ENCODE measurements at regions not wholly inside any gene's neighbourhood (a gene's known extent, or its start where the extent isn't known, plus 50 kb on each side); places are given as distances from the start of the nearest gene placed in this dataset.

DNA sequence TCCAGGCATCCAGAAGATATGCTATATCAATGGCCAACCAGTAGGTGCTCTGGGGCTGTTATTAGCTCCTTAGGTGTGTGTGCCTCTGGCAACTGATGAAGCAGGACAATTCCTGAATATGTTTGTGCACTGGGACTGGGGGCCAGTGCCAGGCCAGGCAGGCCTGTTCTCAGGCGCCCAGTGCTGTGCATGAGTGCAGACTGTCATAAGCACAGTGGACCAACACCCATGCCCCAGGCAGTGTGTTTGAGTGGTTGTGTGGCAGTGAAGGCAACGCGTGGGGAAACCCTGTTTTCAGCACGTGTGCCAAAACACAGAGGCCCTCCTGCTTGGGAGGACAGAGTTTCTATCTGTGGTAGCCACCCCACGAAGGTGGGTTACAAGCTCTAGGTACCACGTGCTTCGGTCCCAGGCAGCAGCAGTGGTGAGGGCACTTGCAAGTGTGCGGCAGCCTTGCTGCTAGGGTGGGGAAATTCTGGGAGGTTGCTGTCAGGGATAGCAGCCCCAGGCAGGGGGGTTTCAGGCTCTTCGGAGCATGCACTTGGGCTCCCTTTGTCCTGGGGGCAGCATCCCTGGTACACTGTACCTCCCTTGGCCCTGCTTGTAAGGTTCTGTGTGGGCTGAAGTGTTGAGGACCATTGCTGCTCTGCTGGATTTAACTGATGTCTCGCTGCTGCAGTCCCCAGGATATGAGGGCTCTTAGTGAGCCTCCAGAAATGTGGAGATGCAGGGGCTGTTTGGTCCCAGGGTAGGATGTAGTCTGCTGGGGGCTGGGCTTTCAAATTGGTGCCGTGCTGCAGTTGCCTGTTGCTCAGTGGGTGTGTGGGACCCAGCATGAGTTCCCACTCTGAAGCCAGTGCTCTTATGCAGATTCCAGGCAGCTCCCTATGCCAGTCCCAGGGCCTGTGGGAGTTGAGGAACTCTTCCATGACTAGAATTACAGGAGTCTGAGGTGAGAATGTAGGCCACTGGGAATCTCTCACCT is 280.9 kb downstream of the RPRM start:
- H3K9me3 ChIP-seq (replicated peaks) = no peaks in the 10 kb centered on the region
- H3K36me3 ChIP-seq = no peaks in the 10 kb centered on the region
- no peaks in the 10 kb centered on the region for H3K27me3 ChIP-seq (replicated peaks)
- H3K4me3 ChIP-seq = no peak overlapping the region
- no peak overlapping the region for H3K27ac ChIP-seq
- DNase-seq (ENCODE audit: low read depth in 1 of 2, low spot score in 2 of 2) = no peak
- H3K4me1 ChIP-seq (replicated peaks) = no peaks in the 10 kb centered on the region

DNA sequence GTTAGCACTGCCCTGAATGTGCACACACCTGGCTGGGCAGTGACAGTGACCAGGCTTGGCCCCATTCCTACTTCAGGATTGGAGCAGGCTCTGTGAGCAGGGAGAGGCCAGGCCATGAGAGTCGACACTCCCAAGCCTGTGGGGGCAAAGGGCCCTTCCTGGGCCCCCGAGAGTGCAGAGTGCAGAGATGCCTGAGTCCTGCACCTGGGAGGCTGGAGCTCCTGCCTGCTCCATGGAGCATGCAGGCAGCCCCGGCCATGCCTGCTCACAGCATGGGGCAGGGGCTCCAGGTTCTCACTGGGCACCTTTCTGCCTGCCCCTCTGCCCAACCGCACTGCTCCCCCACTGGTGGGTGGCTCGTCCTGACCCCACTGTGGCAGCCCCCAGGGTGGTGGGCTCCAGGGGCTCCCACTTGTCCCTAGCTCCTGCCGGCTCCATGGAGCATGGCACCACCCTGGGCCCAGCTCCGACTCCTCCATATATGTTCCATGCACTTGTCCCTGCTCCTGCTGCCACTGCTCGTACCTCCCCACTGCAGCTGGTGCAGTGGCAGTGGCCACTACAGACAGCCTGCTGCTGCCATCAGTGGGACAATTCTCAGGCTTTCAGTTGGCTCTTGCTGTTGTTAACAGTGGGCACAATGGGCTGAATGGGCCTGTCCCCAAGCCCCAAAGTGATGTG is 282.0 kb downstream of the RPRM start:
- no peaks in the 10 kb centered on the region for H3K27me3 ChIP-seq (replicated peaks)
- no peaks in the 10 kb centered on the region for H3K36me3 ChIP-seq
- no peaks in the 10 kb centered on the region for H3K4me1 ChIP-seq (replicated peaks)
- no peak overlapping the region for H3K27ac ChIP-seq
- DNase-seq (ENCODE audit: low read depth in 1 of 2, low spot score in 2 of 2) = no peak
- no peaks in the 10 kb centered on the region for H3K9me3 ChIP-seq (replicated peaks)
- H3K4me3 ChIP-seq = no peak overlapping the region

DNA sequence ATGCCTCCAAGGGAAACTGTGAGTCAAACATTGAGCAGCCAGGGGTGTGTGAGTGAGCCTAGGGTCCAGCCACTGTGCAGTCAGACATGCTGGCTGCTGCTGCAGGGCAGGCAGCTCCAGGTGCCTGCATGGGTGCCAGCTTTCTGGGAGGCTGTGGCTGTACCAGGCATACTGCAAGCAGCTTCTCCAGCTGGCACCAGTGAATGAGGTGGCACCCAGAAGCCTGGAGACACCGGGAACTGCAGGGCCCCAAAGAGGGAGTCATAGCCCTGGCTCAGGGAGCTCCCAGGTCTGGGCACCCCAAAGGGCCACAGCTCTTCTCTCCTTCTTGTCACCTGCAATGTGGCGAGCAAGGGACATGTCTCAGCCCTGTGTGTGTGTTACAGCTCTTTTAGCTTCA is 283.2 kb downstream of the RPRM start:
- DNase-seq (ENCODE audit: low read depth in 1 of 2, low spot score in 2 of 2) = no peak
- no peak overlapping the region for H3K27ac ChIP-seq
- no peaks in the 10 kb centered on the region for H3K4me1 ChIP-seq (replicated peaks)
- H3K9me3 ChIP-seq (replicated peaks) = no peaks in the 10 kb centered on the region
- no peak overlapping the region for H3K4me3 ChIP-seq
- H3K36me3 ChIP-seq = no peaks in the 10 kb centered on the region
- H3K27me3 ChIP-seq (replicated peaks) = no peaks in the 10 kb centered on the region

DNA sequence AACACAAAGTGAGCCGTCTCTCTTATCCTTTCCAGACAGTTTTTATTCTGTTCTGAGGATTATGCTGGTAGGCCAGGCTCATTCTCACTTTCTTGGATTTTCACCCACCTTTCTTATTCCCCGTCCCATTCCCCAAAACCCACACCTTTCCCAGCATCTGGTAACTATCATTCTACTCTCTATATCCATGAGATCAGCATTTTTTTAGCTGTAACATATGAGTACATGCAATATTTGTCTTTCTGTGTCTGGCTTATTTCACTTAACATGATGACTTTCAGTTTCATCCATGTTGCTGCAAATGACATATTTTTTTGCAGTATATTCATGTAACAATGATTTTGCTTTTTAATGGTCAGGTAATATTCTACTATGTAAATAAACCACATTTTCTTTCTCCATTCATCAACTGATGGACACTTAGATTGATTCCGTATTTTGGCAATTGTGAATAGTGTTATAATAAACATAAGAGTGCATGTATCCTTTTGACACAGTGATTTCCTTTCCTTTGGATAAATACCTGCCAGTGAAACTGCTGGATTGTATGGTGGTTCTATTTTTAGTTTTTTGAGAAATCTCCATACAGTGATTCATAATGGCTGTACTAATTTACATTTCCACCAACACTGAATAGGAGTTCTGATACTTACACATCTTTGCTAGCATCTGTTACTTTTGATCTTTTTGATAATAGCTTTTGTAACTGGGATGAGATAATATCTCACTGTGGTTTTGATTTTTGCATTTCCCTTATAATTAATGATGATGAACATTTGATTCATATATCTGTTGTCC is 289.3 kb downstream of the RPRM start:
- H3K4me3 ChIP-seq = no peak overlapping the region
- H3K27ac ChIP-seq = no peak overlapping the region
- H3K9me3 ChIP-seq (replicated peaks) = no peaks in the 10 kb centered on the region
- DNase-seq (ENCODE audit: low read depth in 1 of 2, low spot score in 2 of 2) = no peak
- no peaks in the 10 kb centered on the region for H3K36me3 ChIP-seq
- no peaks in the 10 kb centered on the region for H3K27me3 ChIP-seq (replicated peaks)
- H3K4me1 ChIP-seq (replicated peaks) = no peaks in the 10 kb centered on the region

DNA sequence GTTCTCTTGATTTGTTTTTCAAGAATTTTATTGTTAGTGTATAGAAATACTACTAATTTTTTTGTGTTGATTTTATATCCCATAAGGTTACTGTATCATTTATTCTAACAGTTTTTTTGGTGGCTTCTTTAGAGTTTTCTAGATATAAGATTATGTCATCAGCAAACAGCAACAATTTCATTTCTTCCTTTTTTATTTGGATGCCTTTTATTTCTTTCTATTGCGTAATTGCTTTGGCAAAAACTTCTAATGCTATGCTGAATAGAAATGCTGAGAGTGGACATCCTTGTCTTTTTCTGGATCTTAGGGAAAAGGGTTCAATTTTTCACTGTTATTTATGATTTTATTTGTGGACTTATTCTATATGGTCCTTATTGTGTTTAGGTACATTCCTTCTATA is 298.8 kb downstream of the RPRM start:
- no peak for DNase-seq (ENCODE audit: low read depth in 1 of 2, low spot score in 2 of 2)
- no peaks in the 10 kb centered on the region for H3K36me3 ChIP-seq
- no peaks in the 10 kb centered on the region for H3K9me3 ChIP-seq (replicated peaks)
- no peaks in the 10 kb centered on the region for H3K4me1 ChIP-seq (replicated peaks)
- no peak overlapping the region for H3K27ac ChIP-seq
- no peak overlapping the region for H3K4me3 ChIP-seq
- H3K27me3 ChIP-seq (replicated peaks) = no peaks in the 10 kb centered on the region

DNA sequence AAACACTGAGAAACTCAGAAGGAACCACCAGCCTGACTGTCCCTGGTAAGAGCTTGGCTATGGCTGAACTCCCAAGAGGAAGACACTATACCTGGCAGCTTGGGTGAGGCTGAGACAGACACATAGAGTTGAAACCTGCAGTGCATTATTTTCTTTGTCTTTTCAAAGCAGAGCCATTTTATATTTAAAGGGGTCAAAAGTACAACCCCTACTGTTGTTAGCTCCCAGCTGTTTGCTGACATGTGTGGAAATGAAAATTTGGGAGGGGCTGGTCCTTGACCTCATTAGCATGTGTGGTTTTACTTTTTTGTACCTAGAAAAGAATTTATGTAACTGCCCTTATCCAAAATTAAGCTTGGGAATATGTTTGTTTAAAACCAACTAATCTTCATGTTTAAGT is 309.0 kb downstream of the RPRM start:
- Histone ChIP-seq H3K4me1 (replicated peaks) (no peaks in the 10 kb centered on the region), H3K4me3 (no peak overlapping the region), H3K27me3 (replicated peaks) (no peaks in the 10 kb centered on the region), H3K27ac (no peak overlapping the region), H3K36me3 (no peaks in the 10 kb centered on the region), H3K9me3 (replicated peaks) (no peaks in the 10 kb centered on the region)
- DNase-seq (ENCODE audit: low read depth in 1 of 2, low spot score in 2 of 2) = no peak

DNA sequence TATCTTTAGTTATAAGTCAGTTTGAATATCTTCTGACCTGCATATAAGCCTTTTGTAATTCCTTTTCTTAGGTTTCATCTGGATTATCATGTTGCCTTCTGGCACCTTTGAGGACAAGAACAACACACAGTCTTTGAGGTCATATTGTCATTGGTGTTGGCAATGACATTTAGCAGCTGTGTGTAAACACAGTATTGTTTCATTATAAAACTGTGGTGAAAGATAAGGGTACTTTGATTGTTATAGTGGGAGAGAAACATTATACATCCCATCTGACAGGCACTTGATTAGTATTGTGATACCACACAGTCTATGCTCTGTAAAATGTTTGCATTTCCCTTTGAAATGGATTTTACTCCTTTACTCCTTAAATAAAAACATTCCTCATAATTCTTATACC is 313.5 kb downstream of the RPRM start:
- DNase-seq (ENCODE audit: low read depth in 1 of 2, low spot score in 2 of 2) = no peak
- H3K4me1 ChIP-seq (replicated peaks) = no peaks in the 10 kb centered on the region
- H3K36me3 ChIP-seq = no peaks in the 10 kb centered on the region

DNA sequence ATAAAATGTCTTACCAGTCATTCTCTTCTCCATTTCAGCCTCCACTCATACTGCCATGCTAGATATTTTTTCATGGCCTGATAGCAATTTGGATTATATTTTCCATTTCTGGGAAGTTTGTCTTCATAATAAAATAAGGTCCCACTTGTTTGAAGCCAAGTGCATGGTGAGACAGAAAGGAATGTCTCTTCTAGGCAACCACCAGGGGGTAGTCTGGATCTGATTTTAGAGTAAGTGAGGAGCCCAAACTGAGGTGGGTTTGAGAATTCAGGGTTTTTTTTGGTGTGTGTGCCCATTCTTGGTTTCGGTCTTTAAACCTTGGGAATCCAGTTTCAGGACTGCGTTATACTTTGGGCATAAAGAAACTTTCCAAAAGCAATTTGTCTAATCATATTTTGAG is 315.5 kb downstream of the RPRM start:
- peak in 1 of 2 experiments; percentile 2 for DNase-seq (ENCODE audit: low read depth in 1 of 2, low spot score in 2 of 2)
- Histone ChIP-seq H3K27ac (no peak overlapping the region), H3K9me3 (replicated peaks) (no peaks in the 10 kb centered on the region), H3K36me3 (no peaks in the 10 kb centered on the region), H3K27me3 (replicated peaks) (no peaks in the 10 kb centered on the region), H3K4me3 (no peak overlapping the region), H3K4me1 (replicated peaks) (no peaks in the 10 kb centered on the region)

More for the DNA sequence above, 313.5 kb downstream of the RPRM start:
- Histone ChIP-seq H3K4me3 (no peak overlapping the region), H3K27me3 (replicated peaks) (no peaks in the 10 kb centered on the region), H3K27ac (no peak overlapping the region), H3K9me3 (replicated peaks) (no peaks in the 10 kb centered on the region)

DNA sequence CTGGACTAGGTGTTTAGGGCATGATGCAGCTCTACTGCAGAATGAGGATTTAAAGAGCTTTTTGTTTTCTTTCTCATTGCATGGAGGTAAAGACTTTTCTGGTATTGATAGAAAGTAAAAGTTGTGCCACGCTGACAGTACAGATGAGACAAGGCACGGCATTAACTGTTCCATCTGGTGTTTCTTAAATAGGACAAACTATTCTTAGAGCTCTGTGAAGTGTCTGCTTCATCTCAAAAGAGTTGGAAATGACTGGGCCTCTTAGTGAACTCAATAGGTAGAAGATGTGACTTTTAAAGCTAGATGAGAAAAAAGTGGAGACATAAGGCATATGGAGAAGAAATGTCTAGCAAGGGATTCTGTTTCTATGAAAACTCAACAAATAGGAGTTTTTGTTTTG is 321.8 kb downstream of the RPRM start:
- H3K36me3 ChIP-seq = no peaks in the 10 kb centered on the region
- H3K4me3 ChIP-seq = no peak overlapping the region
- H3K4me1 ChIP-seq (replicated peaks) = no peaks in the 10 kb centered on the region
- no peaks in the 10 kb centered on the region for H3K9me3 ChIP-seq (replicated peaks)
- DNase-seq (ENCODE audit: low read depth in 1 of 2, low spot score in 2 of 2) = no peak
- H3K27me3 ChIP-seq (replicated peaks) = no peaks in the 10 kb centered on the region
- H3K27ac ChIP-seq = no peak overlapping the region

DNA sequence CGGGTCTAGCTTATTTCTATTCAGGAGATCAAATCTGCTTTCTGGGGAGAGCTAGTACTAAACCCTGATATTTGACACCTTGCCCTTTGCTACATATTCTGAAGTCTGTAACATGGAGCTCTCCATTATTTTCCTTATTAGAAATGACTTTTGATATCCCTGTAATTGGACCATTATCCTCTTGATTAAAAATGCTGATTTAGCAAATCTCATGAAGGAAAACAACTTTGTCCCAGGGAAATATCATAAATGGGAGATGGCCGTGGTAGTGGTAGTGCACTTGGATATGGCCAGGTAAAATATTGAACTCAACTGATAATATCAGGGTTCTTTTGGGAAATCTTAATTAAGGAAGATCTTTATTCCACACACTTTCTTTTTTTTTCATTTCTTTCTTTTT is 326.5 kb downstream of the RPRM start:
- no peak for DNase-seq (ENCODE audit: low read depth in 1 of 2, low spot score in 2 of 2)
- Histone ChIP-seq H3K4me1 (replicated peaks) (no peaks in the 10 kb centered on the region), H3K36me3 (no peaks in the 10 kb centered on the region), H3K9me3 (replicated peaks) (no peaks in the 10 kb centered on the region), H3K27ac (no peak overlapping the region), H3K27me3 (replicated peaks) (no peaks in the 10 kb centered on the region), H3K4me3 (no peak overlapping the region)

DNA sequence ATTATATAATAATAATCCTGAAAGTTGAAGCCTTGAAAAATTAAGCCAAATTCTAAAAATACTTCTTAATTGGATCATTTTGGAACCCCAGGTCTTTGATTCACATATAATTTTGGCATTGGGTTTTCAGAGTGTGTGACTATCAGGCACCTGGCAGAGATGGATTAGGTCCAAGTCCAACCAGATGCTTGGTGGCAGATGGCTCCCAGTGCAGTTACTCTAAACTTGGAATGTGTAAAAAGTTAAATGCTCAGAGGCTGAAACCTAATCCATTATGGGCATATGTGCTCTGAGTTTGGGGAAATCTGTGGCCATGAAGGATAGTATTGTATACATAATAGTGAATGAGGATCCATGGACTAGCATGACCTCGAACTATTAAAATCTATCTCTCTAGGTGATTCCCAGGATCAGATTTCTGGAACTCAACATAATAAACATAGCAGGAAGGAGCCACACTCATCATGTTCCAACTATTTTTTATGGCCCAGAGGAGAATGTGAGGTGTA is 333.0 kb downstream of the RPRM start:
- no peaks in the 10 kb centered on the region for H3K9me3 ChIP-seq (replicated peaks)
- no peak overlapping the region for H3K27ac ChIP-seq
- no peaks in the 10 kb centered on the region for H3K36me3 ChIP-seq
- no peak overlapping the region for H3K4me3 ChIP-seq
- no peaks in the 10 kb centered on the region; the same call in 1 of the 2 replicates for H3K27me3 ChIP-seq (replicated peaks)
- H3K4me1 ChIP-seq (replicated peaks) = no peaks in the 10 kb centered on the region
- DNase-seq (ENCODE audit: low read depth in 1 of 2, low spot score in 2 of 2) = no peak

DNA sequence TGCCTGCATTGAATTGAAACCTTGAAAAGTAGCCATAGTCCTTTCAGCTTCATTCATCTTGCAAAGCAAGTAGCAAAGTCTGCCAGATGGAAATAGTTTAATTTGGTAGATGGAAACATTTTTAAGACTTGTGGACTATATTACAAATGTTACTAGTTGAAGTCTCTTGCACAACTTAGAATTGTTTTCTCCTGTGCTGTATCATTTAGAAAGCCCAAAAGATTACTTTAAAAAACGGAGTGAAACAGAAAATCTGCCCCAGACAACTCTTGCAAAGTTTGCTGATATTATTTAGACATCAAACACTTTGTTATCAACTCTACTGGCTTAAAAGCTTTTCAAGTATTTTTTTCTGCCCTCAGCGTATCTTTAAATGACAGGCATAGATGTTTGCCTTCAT is 335.0 kb downstream of the RPRM start:
- Histone ChIP-seq H3K9me3 (replicated peaks) (no peaks in the 10 kb centered on the region), H3K4me1 (replicated peaks) (no peaks in the 10 kb centered on the region), H3K27ac (no peak overlapping the region), H3K4me3 (no peak overlapping the region), H3K27me3 (replicated peaks) (no peaks in the 10 kb centered on the region; the same call in 1 of the 2 replicates), H3K36me3 (no peaks in the 10 kb centered on the region)
- DNase-seq (ENCODE audit: low read depth in 1 of 2, low spot score in 2 of 2) = no peak

DNA sequence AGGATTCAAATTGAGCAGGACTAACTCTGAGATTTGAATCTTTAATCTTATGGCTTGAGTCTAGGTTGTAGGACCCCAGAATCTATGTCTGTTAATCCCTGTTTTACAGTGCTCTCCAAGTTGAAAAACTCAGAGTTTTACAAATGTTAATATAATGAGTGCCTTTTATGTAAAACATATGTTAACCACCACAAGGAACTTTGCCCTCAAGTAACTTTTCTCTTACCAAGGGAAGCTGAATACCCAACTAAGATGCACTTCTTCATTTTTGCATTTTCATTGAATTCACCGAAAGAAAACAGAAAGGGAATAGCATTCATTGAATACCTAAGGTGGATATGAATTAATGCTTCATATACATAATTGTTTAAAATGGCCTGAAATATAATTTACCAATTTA is 338.1 kb downstream of the RPRM start:
- no peak for DNase-seq (ENCODE audit: low read depth in 1 of 2, low spot score in 2 of 2)
- Histone ChIP-seq H3K4me3 (no peak overlapping the region), H3K9me3 (replicated peaks) (no peaks in the 10 kb centered on the region), H3K27me3 (replicated peaks) (no peaks in the 10 kb centered on the region; the same call in 1 of the 2 replicates), H3K4me1 (replicated peaks) (no peaks in the 10 kb centered on the region), H3K36me3 (no peaks in the 10 kb centered on the region), H3K27ac (no peak overlapping the region)
